ENCODE measurements at regions not wholly inside any gene's neighbourhood (a gene's known extent, or its start where the extent isn't known, plus 50 kb on each side); places are given as distances from the start of the nearest gene placed in this dataset.

GRCh38 chr7:73921623-73922528 is 60.9 kb downstream of the TMEM270 start:
- TF ChIP-seq CTCF (IDR thresholded peaks at IDR 0.05) (no peak), EP300 (IDR thresholded peaks at IDR 0.05) (no peak)

All from tibial nerve (tissue), 4 donors.